ENCODE measurements at regions not wholly inside any gene's neighbourhood (a gene's known extent, or its start where the extent isn't known, plus 50 kb on each side); places are given as distances from the start of the nearest gene placed in this dataset.

GRCh38 chr3:24781454-24781853 lies 286.8 kb upstream of the THRB start:
- Histone ChIP-seq H3K4me3 (ENCODE audit: low read length) (no peak overlapping the region), H3K27ac (ENCODE audit: low read length) (no peak overlapping the region), H3K4me1 (ENCODE audit: control insufficient read depth, insufficient read depth, low read length) (no peaks in the 10 kb centered on the region), H3K27me3 (ENCODE audit: control insufficient read depth, insufficient read depth, low read length) (no peaks in the 10 kb centered on the region), H3K36me3 (ENCODE audit: control insufficient read depth, insufficient read depth, low read length) (no peaks in the 10 kb centered on the region), H3K9me3 (ENCODE audit: control insufficient read depth, insufficient read depth, low read length) (no peaks in the 10 kb centered on the region)
- no CpG with 5 or more reads among the region's 3 CpGs for WGBS (ENCODE audit: insufficient coverage, insufficient read length)
- no peak for DNase-seq (ENCODE audit: low read depth, low spot score)

- DNase-seq (ENCODE audit: low read depth, low spot score): no peak
Observed at GRCh38 chr3:24793896-24794295, 299.2 kb upstream of the THRB start.

GRCh38 chr3:24802614-24803013 lies 308.0 kb upstream of the THRB start:
- no peak for DNase-seq (ENCODE audit: low read depth, low spot score)
- H3K27ac ChIP-seq (ENCODE audit: low read length): no peak overlapping the region
- H3K36me3 ChIP-seq (ENCODE audit: control insufficient read depth, insufficient read depth, low read length): no peaks in the 10 kb centered on the region
- 100% methylated on average over 1 of the region's 2 CpGs for WGBS (ENCODE audit: insufficient coverage, insufficient read length)
- no peaks in the 10 kb centered on the region for H3K4me1 ChIP-seq (ENCODE audit: control insufficient read depth, insufficient read depth, low read length)
- H3K27me3 ChIP-seq (ENCODE audit: control insufficient read depth, insufficient read depth, low read length): no peaks in the 10 kb centered on the region
- no peaks in the 10 kb centered on the region for H3K9me3 ChIP-seq (ENCODE audit: control insufficient read depth, insufficient read depth, low read length)
- H3K4me3 ChIP-seq (ENCODE audit: low read length): no peak overlapping the region

More at GRCh38 chr3:24793896-24794295, 299.2 kb upstream of the THRB start:
- Histone ChIP-seq H3K4me1 (ENCODE audit: control insufficient read depth, insufficient read depth, low read length) (no peaks in the 10 kb centered on the region), H3K36me3 (ENCODE audit: control insufficient read depth, insufficient read depth, low read length) (no peaks in the 10 kb centered on the region), H3K4me3 (ENCODE audit: low read length) (no peak overlapping the region), H3K27me3 (ENCODE audit: control insufficient read depth, insufficient read depth, low read length) (no peaks in the 10 kb centered on the region), H3K9me3 (ENCODE audit: control insufficient read depth, insufficient read depth, low read length) (no peaks in the 10 kb centered on the region), H3K27ac (ENCODE audit: low read length) (no peak overlapping the region)
- WGBS (ENCODE audit: insufficient coverage, insufficient read length): no CpG with 5 or more reads among the region's 5 CpGs

- Histone ChIP-seq H3K27ac (ENCODE audit: low read length) (no peak overlapping the region), H3K9me3 (ENCODE audit: control insufficient read depth, insufficient read depth, low read length) (no peaks in the 10 kb centered on the region), H3K36me3 (ENCODE audit: control insufficient read depth, insufficient read depth, low read length) (no peaks in the 10 kb centered on the region), H3K4me3 (ENCODE audit: low read length) (no peak overlapping the region), H3K4me1 (ENCODE audit: control insufficient read depth, insufficient read depth, low read length) (no peaks in the 10 kb centered on the region), H3K27me3 (ENCODE audit: control insufficient read depth, insufficient read depth, low read length) (no peaks in the 10 kb centered on the region)
- DNase-seq (ENCODE audit: low read depth, low spot score): no peak
- no CpG with 5 or more reads among the region's 1 CpG for WGBS (ENCODE audit: insufficient coverage, insufficient read length)
Observed at GRCh38 chr3:24804095-24804494, 309.4 kb upstream of the THRB start.

GRCh38 chr3:24810881-24811280 lies 316.2 kb upstream of the THRB start:
- no peak overlapping the region for H3K4me3 ChIP-seq (ENCODE audit: low read length)
- H3K27me3 ChIP-seq (ENCODE audit: control insufficient read depth, insufficient read depth, low read length): no peaks in the 10 kb centered on the region
- H3K27ac ChIP-seq (ENCODE audit: low read length): no peak overlapping the region
- no peaks in the 10 kb centered on the region for H3K9me3 ChIP-seq (ENCODE audit: control insufficient read depth, insufficient read depth, low read length)
- no peak for DNase-seq (ENCODE audit: low read depth, low spot score)
- no peaks in the 10 kb centered on the region for H3K36me3 ChIP-seq (ENCODE audit: control insufficient read depth, insufficient read depth, low read length)
- H3K4me1 ChIP-seq (ENCODE audit: control insufficient read depth, insufficient read depth, low read length): no peaks in the 10 kb centered on the region
- no CpG with 5 or more reads among the region's 5 CpGs for WGBS (ENCODE audit: insufficient coverage, insufficient read length)

- no peaks in the 10 kb centered on the region for H3K36me3 ChIP-seq (ENCODE audit: control insufficient read depth, insufficient read depth, low read length)
- no peak for DNase-seq (ENCODE audit: low read depth, low spot score)
- no peaks in the 10 kb centered on the region for H3K4me1 ChIP-seq (ENCODE audit: control insufficient read depth, insufficient read depth, low read length)
- no peaks in the 10 kb centered on the region for H3K9me3 ChIP-seq (ENCODE audit: control insufficient read depth, insufficient read depth, low read length)
- WGBS (ENCODE audit: insufficient coverage, insufficient read length): no CpG with 5 or more reads among the region's 1 CpG
- no peaks in the 10 kb centered on the region for H3K27me3 ChIP-seq (ENCODE audit: control insufficient read depth, insufficient read depth, low read length)
- H3K27ac ChIP-seq (ENCODE audit: low read length): no peak overlapping the region
- no peak overlapping the region for H3K4me3 ChIP-seq (ENCODE audit: low read length)
Observed at GRCh38 chr3:24812116-24812515, 317.5 kb upstream of the THRB start.

GRCh38 chr3:24818055-24818454 lies 323.4 kb upstream of the THRB start:
- Histone ChIP-seq H3K4me3 (ENCODE audit: low read length) (no peak overlapping the region), H3K27ac (ENCODE audit: low read length) (no peak overlapping the region), H3K27me3 (ENCODE audit: control insufficient read depth, insufficient read depth, low read length) (no peaks in the 10 kb centered on the region), H3K36me3 (ENCODE audit: control insufficient read depth, insufficient read depth, low read length) (no peaks in the 10 kb centered on the region), H3K9me3 (ENCODE audit: control insufficient read depth, insufficient read depth, low read length) (no peaks in the 10 kb centered on the region), H3K4me1 (ENCODE audit: control insufficient read depth, insufficient read depth, low read length) (no peaks in the 10 kb centered on the region)
- no CpG with 5 or more reads among the region's 1 CpG for WGBS (ENCODE audit: insufficient coverage, insufficient read length)
- DNase-seq (ENCODE audit: low read depth, low spot score): no peak

- no peak overlapping the region for H3K27ac ChIP-seq (ENCODE audit: low read length)
- no peaks in the 10 kb centered on the region for H3K36me3 ChIP-seq (ENCODE audit: control insufficient read depth, insufficient read depth, low read length)
- H3K27me3 ChIP-seq (ENCODE audit: control insufficient read depth, insufficient read depth, low read length): peaks cover 18% of the 10 kb centered on the region; the same call in 1 of the 2 replicates
- DNase-seq (ENCODE audit: low read depth, low spot score): no peak
- WGBS (ENCODE audit: insufficient coverage, insufficient read length): no CpG with 5 or more reads among the region's 4 CpGs
- no peaks in the 10 kb centered on the region for H3K9me3 ChIP-seq (ENCODE audit: control insufficient read depth, insufficient read depth, low read length)
- no peaks in the 10 kb centered on the region for H3K4me1 ChIP-seq (ENCODE audit: control insufficient read depth, insufficient read depth, low read length)
- H3K4me3 ChIP-seq (ENCODE audit: low read length): no peak overlapping the region
Observed at GRCh38 chr3:24828011-24828410, 333.4 kb upstream of the THRB start.

- Histone ChIP-seq H3K27ac (ENCODE audit: low read length) (no peak overlapping the region), H3K27me3 (ENCODE audit: control insufficient read depth, insufficient read depth, low read length) (peaks cover 18% of the 10 kb centered on the region; the same call in 1 of the 2 replicates), H3K36me3 (ENCODE audit: control insufficient read depth, insufficient read depth, low read length) (no peaks in the 10 kb centered on the region), H3K4me3 (ENCODE audit: low read length) (no peak overlapping the region), H3K9me3 (ENCODE audit: control insufficient read depth, insufficient read depth, low read length) (no peaks in the 10 kb centered on the region), H3K4me1 (ENCODE audit: control insufficient read depth, insufficient read depth, low read length) (no peaks in the 10 kb centered on the region)
- no peak for DNase-seq (ENCODE audit: low read depth, low spot score)
- WGBS (ENCODE audit: insufficient coverage, insufficient read length): no CpG with 5 or more reads among the region's 6 CpGs
Observed at GRCh38 chr3:24828551-24828950, 333.9 kb upstream of the THRB start.

GRCh38 chr3:24829011-24829581 lies 334.4 kb upstream of the THRB start:
- Histone ChIP-seq H3K27me3 (ENCODE audit: control insufficient read depth, insufficient read depth, low read length) (peaks cover 18% of the 10 kb centered on the region; the same call in 1 of the 2 replicates), H3K36me3 (ENCODE audit: control insufficient read depth, insufficient read depth, low read length) (no peaks in the 10 kb centered on the region), H3K9me3 (ENCODE audit: control insufficient read depth, insufficient read depth, low read length) (no peaks in the 10 kb centered on the region), H3K27ac (ENCODE audit: low read length) (no peak overlapping the region), H3K4me3 (ENCODE audit: low read length) (peak overlapping the region; percentile 36; the same call in 1 of the 2 replicates), H3K4me1 (ENCODE audit: control insufficient read depth, insufficient read depth, low read length) (no peaks in the 10 kb centered on the region)
- no CpG with 5 or more reads among the region's 51 CpGs for WGBS (ENCODE audit: insufficient coverage, insufficient read length)
- DNase-seq (ENCODE audit: low read depth, low spot score): no peak

GRCh38 chr3:24829629-24830229 lies 335.1 kb upstream of the THRB start:
- no peak overlapping the region for H3K27ac ChIP-seq (ENCODE audit: low read length)
- H3K27me3 ChIP-seq (ENCODE audit: control insufficient read depth, insufficient read depth, low read length): peaks cover 18% of the 10 kb centered on the region; the same call in 1 of the 2 replicates
- H3K9me3 ChIP-seq (ENCODE audit: control insufficient read depth, insufficient read depth, low read length): no peaks in the 10 kb centered on the region
- H3K4me3 ChIP-seq (ENCODE audit: low read length): peak overlapping the region; percentile 22; the same call in 1 of the 2 replicates
- WGBS (ENCODE audit: insufficient coverage, insufficient read length): no CpG with 5 or more reads among the region's 37 CpGs
- H3K4me1 ChIP-seq (ENCODE audit: control insufficient read depth, insufficient read depth, low read length): no peaks in the 10 kb centered on the region
- no peak for DNase-seq (ENCODE audit: low read depth, low spot score)
- H3K36me3 ChIP-seq (ENCODE audit: control insufficient read depth, insufficient read depth, low read length): no peaks in the 10 kb centered on the region
